Endodermal cell (in vitro differentiated cells): ENCODE measurements at regions not wholly inside any gene's neighbourhood (a gene's known extent, or its start where the extent isn't known, plus 50 kb on each side); places are given as distances from the start of the nearest gene placed in this dataset.

Experiments used
- DNase-seq: peaks from one replicate; pipeline ENCODE4 v3.0.0-alpha.2; 2017
- H3K27ac ChIP-seq: 2 replicates; pipeline ENCODE4 v1.5.1; 2013; ENCODE audit warnings: mild to moderate bottlenecking, low read depth, low read length, moderate library complexity
- H3K27me3 ChIP-seq: 2 replicates; pipeline ENCODE4 v1.6.1; 2013; ENCODE audit warnings: mild to moderate bottlenecking, low read length, moderate library complexity; ENCODE audit not compliant: insufficient read depth, control insufficient read depth, poor library complexity, severe bottlenecking
- H3K36me3 ChIP-seq: 2 replicates; pipeline ENCODE4 v1.7.0; 2013; ENCODE audit warnings: mild to moderate bottlenecking, low read length, moderate library complexity; ENCODE audit not compliant: control insufficient read depth, insufficient read depth
- H3K4me1 ChIP-seq: one replicate; pipeline ENCODE4 v1.7.0; 2013; ENCODE audit warnings: low read length; ENCODE audit not compliant: control insufficient read depth, insufficient read depth
- H3K4me3 ChIP-seq: 2 replicates; pipeline ENCODE4 v1.5.1; 2013; ENCODE audit warnings: mild to moderate bottlenecking, low read length, moderate library complexity
- H3K9ac ChIP-seq: 2 replicates; pipeline ENCODE4 v1.6.1; 2013; ENCODE audit warnings: mild to moderate bottlenecking, low read length, moderate library complexity; ENCODE audit not compliant: poor library complexity, severe bottlenecking; ENCODE audit errors: extremely low read depth
- H3K9me3 ChIP-seq: 2 replicates; pipeline ENCODE4 v1.6.1; 2013; ENCODE audit warnings: mild to moderate bottlenecking, low read length, moderate library complexity; ENCODE audit not compliant: control insufficient read depth
- H3K27ac Mint-ChIP-seq: 2 replicates; pipeline ENCODE4 v1.8.0; 2020; ENCODE audit warnings: mixed read lengths
- H3K27me3 Mint-ChIP-seq: 2 replicates; pipeline ENCODE4 v1.8.0; 2021; ENCODE audit warnings: mild to moderate bottlenecking, mixed read lengths; ENCODE audit not compliant: insufficient read depth
- H3K36me3 Mint-ChIP-seq: 2 replicates; pipeline ENCODE4 v1.8.0; 2020; ENCODE audit warnings: low read depth, mixed read lengths
- H3K4me1 Mint-ChIP-seq: 2 replicates; pipeline ENCODE4 v1.8.0; 2020; ENCODE audit warnings: mixed read lengths
- H3K4me3 Mint-ChIP-seq: 2 replicates; pipeline ENCODE4 v1.8.0; 2020; ENCODE audit warnings: mild to moderate bottlenecking, moderate library complexity, mixed read lengths
- H3K9me3 Mint-ChIP-seq: 2 replicates; pipeline ENCODE4 v1.8.0; 2020; ENCODE audit warnings: mild to moderate bottlenecking, mixed read lengths
- CTCF ChIP-seq: fragments of 200-600 bp; sonication (generic); conservative IDR thresholded peaks from 2 replicates; pipeline ENCODE4 v1.5.0; 2021; ENCODE audit warnings: antibody characterized with exemption, mild to moderate bottlenecking
- whole genome bisulfite sequencing, 2 experiments: methylation state at CpG; one replicate each; pipeline versions ENCODE4 v1.1.5 to v1.1.7; 2013; ENCODE audit warnings: missing lambda C conversion rate in 2 of 2, mixed read lengths in 1 of 2; ENCODE audit not compliant: insufficient coverage in 1 of 2, insufficient read length in 1 of 2; 5-methylcytosine and 5-hydroxymethylcytosine counted together

GRCh38 chr17:71118039-71118438, 948.7 kb downstream of the KCNJ2 start:
- Mint-ChIP-seq H3K27me3 (peaks cover 2% of the 10 kb centered on the region), H3K4me1 (peaks cover 29% of the 10 kb centered on the region), H3K4me3 (no peak overlapping the region), H3K9me3 (no peaks in the 10 kb centered on the region), H3K36me3 (no peaks in the 10 kb centered on the region), H3K27ac (no peak overlapping the region)
- Histone ChIP-seq H3K4me1 (no peaks in the 10 kb centered on the region), H3K4me3 (no peak overlapping the region), H3K9ac (no peak overlapping the region), H3K27me3 (no peaks in the 10 kb centered on the region), H3K9me3 (no peaks in the 10 kb centered on the region), H3K36me3 (no peaks in the 10 kb centered on the region), H3K27ac (no peak overlapping the region)
- peak; percentile 80 for TF ChIP-seq CTCF
- peak; percentile 65 for DNase-seq
- 87 to 88% methylated on average over 4 of the region's 4 CpGs for WGBS, 2 experiments

DNA sequence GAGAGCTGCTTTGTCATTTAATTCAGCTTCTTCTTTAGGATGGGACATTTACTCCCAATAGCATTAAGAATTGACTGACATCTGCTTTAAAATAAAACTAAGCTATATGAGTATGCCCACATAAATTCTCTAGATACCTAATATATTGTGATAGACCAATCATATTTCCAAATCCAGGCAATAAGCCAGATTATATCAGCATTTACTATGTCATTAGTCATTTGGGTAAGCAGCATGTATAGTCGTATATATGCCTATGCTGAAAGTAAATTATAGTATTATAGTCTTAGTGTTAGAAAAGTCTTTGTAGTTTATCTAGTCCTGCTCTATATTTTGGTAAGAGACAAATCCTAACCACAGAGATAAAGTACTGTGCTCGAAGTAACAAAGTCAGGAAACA, 958.1 kb downstream of the KCNJ2 start:
- Histone ChIP-seq H3K4me1 (no peaks in the 10 kb centered on the region), H3K27me3 (no peaks in the 10 kb centered on the region), H3K27ac (no peak overlapping the region), H3K9me3 (no peaks in the 10 kb centered on the region), H3K36me3 (no peaks in the 10 kb centered on the region), H3K4me3 (no peak overlapping the region), H3K9ac (no peak overlapping the region)
- Mint-ChIP-seq H3K9me3 (peaks cover 17% of the 10 kb centered on the region), H3K4me3 (no peak overlapping the region), H3K27ac (no peak overlapping the region), H3K4me1 (no peaks in the 10 kb centered on the region), H3K27me3 (peaks cover 15% of the 10 kb centered on the region), H3K36me3 (peaks cover 2% of the 10 kb centered on the region)
- no peak for TF ChIP-seq CTCF
- DNase-seq: no peak
- WGBS, 2 experiments: 91 to 100% methylated on average over 1 to 2 of the region's 2 CpGs

DNA sequence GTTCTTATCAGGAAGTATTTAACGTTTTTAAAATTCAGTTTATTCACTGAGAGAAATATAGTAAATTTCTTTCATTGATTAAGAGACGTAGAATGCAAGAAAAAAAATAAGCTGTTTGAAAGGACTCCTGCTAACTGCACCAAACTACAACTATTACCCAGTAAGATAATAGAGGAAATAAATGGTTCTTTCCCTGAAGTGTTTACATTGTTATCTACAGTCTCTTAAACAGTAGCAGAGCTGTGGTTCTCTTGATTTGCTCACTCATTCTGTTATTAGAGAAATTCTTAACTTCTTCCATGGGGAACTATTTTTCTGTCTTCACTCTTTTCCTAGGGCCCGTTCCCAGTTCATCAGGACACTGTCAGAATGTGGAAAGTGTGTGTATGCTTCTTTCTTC, 973.0 kb downstream of the KCNJ2 start:
- Mint-ChIP-seq H3K36me3 (no peaks in the 10 kb centered on the region), H3K4me3 (no peak overlapping the region), H3K27me3 (peaks cover 42% of the 10 kb centered on the region), H3K9me3 (no peaks in the 10 kb centered on the region), H3K27ac (no peak overlapping the region), H3K4me1 (no peaks in the 10 kb centered on the region)
- Histone ChIP-seq H3K27ac (no peak overlapping the region), H3K27me3 (peaks cover 18% of the 10 kb centered on the region), H3K4me3 (no peak overlapping the region), H3K9me3 (no peaks in the 10 kb centered on the region), H3K4me1 (no peaks in the 10 kb centered on the region), H3K36me3 (no peaks in the 10 kb centered on the region), H3K9ac (no peak overlapping the region)
- DNase-seq: no peak
- no peak for TF ChIP-seq CTCF
- 100% methylated on average over 1 of the region's 3 CpGs; no CpG with 5 or more reads in 1 of the 2 experiments for WGBS, 2 experiments
